ENCODE measurements at regions not wholly inside any gene's neighbourhood (a gene's known extent, or its start where the extent isn't known, plus 50 kb on each side); places are given as distances from the start of the nearest gene placed in this dataset.

DNA sequence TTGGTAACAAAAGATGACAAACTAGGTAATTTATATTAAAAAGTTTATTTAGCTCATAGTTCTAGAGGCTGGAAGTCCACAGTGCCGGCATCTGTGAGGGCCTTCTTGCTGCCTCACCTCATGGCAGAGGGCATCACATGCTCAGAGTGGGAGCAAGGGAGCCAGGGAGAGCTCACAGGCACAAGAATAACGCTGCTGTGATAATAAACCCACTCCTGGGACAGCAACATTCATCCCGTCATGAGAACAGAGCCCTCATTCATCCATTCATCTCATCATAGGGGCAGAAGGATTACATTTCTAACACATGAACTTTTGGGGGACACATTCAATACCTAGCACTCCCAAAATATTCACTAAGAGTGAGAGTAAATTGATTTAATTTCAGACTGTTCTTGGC is 170.6 kb upstream of the AKR1E2 start:
- intact Hi-C loops (cut with micrococcal nuclease; ENCODE audit: unreplicated experiment), result loop anchor here (5.0 to 10.0 kb wide), 4 partner anchors 263 to 1421 kb away; no protein-coding TSS in a partner anchor
- peaks cover 23% of the 10 kb centered on the region for H3K4me1 Mint-ChIP-seq (ENCODE audit: low read depth, unreplicated experiment)
- H3K36me3 Mint-ChIP-seq (ENCODE audit: insufficient read depth, unreplicated experiment), result peaks cover under 1% of the 10 kb centered on the region
- BruUV-seq (replicated peaks), result no TSS peak
- CTCF ChIA-PET, result interaction anchor here (0.9 to 1.2 kb wide), 2 partner anchors 9 to 108 kb away, joined by 3 read pairs; no protein-coding TSS in a partner anchor
- H3K27ac Mint-ChIP-seq (ENCODE audit: unreplicated experiment), result no peak overlapping the region
- H3K4me3 Mint-ChIP-seq (ENCODE audit: low read depth, unreplicated experiment), result no peak overlapping the region
- TF ChIP-seq, protein P1, sequence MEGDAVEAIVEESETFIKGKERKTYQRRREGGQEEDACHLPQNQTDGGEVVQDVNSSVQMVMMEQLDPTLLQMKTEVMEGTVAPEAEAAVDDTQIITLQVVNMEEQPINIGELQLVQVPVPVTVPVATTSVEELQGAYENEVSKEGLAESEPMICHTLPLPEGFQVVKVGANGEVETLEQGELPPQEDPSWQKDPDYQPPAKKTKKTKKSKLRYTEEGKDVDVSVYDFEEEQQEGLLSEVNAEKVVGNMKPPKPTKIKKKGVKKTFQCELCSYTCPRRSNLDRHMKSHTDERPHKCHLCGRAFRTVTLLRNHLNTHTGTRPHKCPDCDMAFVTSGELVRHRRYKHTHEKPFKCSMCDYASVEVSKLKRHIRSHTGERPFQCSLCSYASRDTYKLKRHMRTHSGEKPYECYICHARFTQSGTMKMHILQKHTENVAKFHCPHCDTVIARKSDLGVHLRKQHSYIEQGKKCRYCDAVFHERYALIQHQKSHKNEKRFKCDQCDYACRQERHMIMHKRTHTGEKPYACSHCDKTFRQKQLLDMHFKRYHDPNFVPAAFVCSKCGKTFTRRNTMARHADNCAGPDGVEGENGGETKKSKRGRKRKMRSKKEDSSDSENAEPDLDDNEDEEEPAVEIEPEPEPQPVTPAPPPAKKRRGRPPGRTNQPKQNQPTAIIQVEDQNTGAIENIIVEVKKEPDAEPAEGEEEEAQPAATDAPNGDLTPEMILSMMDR (IDR thresholded peaks at IDR 0.05; ENCODE audit: unreplicated experiment), result no peak
- H3K9me3 Mint-ChIP-seq (ENCODE audit: low read depth, unreplicated experiment), result no peaks in the 10 kb centered on the region
- DNase-seq, result no peak
- H3K27me3 Mint-ChIP-seq (ENCODE audit: unreplicated experiment), result no peaks in the 10 kb centered on the region

DNA sequence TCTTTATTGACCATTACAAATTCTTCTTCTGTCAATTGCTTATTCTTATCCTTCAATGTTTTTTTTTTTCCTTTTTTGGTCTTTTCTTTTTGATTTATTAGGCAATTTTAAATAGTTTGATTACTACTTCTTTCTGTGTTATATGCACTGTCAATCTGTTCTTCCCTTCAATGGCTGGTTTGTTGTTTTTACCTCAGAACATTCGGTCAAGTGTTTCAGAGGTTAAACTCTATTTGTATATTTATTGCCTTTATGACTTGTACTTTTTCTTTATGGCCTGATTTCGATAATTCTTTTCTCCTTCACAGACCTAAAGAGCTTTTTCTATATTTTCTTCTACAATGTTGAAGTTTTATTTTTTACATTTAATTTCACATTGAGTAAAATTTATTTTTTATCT is 171.5 kb upstream of the AKR1E2 start:
- intact Hi-C loops (cut with micrococcal nuclease; ENCODE audit: unreplicated experiment), result loop anchor here (10.0 kb wide), 3 partner anchors 300 to 1420 kb away; no protein-coding TSS in a partner anchor
- DNase-seq, result no peak
- Mint-ChIP-seq H3K9me3 (ENCODE audit: low read depth, unreplicated experiment) (no peaks in the 10 kb centered on the region), H3K4me1 (ENCODE audit: low read depth, unreplicated experiment) (peaks cover 24% of the 10 kb centered on the region), H3K27ac (ENCODE audit: unreplicated experiment) (no peak overlapping the region), H3K27me3 (ENCODE audit: unreplicated experiment) (no peaks in the 10 kb centered on the region), H3K4me3 (ENCODE audit: low read depth, unreplicated experiment) (no peak overlapping the region), H3K36me3 (ENCODE audit: insufficient read depth, unreplicated experiment) (peaks cover 5% of the 10 kb centered on the region)
- no TSS peak for BruUV-seq (replicated peaks)
- TF ChIP-seq, protein P1 (IDR thresholded peaks at IDR 0.05; ENCODE audit: unreplicated experiment), result no peak
- CTCF ChIA-PET, result interaction anchor here (1.2 kb wide), 1 partner anchor 109 kb away, joined by 3 read pairs; no protein-coding TSS in a partner anchor

DNA sequence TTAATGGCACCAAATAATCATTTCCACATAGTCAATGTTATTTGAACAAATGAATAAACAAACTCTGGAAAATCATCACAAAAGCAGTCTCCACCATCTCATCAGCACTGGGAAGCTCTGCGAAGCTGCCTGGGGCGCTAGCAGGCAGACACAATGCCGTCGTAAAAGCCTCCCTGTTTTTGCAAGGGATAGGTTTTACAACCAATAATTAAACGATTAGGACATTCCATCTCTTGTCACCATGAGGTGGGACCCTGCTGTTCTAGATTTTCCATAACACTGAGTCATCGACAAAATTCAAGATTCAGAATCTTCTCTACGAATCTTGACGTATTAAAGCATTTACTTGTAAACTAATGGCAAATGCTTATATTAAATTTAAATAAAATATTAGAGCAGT is 172.8 kb upstream of the AKR1E2 start:
- H3K27me3 Mint-ChIP-seq (ENCODE audit: unreplicated experiment), result no peaks in the 10 kb centered on the region
- CTCF ChIA-PET, result no interaction called here
- peaks cover 5% of the 10 kb centered on the region for H3K36me3 Mint-ChIP-seq (ENCODE audit: insufficient read depth, unreplicated experiment)
- no TSS peak for BruUV-seq (replicated peaks)
- intact Hi-C loops (cut with micrococcal nuclease; ENCODE audit: unreplicated experiment), result loop anchor here (10.0 kb wide), 3 partner anchors 298 to 1418 kb away; no protein-coding TSS in a partner anchor
- TF ChIP-seq, protein P1 (IDR thresholded peaks at IDR 0.05; ENCODE audit: unreplicated experiment), result no peak
- no peaks in the 10 kb centered on the region for H3K9me3 Mint-ChIP-seq (ENCODE audit: low read depth, unreplicated experiment)
- no peak for DNase-seq
- H3K4me3 Mint-ChIP-seq (ENCODE audit: low read depth, unreplicated experiment), result no peak overlapping the region
- H3K27ac Mint-ChIP-seq (ENCODE audit: unreplicated experiment), result no peak overlapping the region
- H3K4me1 Mint-ChIP-seq (ENCODE audit: low read depth, unreplicated experiment), result peaks cover 24% of the 10 kb centered on the region

DNA sequence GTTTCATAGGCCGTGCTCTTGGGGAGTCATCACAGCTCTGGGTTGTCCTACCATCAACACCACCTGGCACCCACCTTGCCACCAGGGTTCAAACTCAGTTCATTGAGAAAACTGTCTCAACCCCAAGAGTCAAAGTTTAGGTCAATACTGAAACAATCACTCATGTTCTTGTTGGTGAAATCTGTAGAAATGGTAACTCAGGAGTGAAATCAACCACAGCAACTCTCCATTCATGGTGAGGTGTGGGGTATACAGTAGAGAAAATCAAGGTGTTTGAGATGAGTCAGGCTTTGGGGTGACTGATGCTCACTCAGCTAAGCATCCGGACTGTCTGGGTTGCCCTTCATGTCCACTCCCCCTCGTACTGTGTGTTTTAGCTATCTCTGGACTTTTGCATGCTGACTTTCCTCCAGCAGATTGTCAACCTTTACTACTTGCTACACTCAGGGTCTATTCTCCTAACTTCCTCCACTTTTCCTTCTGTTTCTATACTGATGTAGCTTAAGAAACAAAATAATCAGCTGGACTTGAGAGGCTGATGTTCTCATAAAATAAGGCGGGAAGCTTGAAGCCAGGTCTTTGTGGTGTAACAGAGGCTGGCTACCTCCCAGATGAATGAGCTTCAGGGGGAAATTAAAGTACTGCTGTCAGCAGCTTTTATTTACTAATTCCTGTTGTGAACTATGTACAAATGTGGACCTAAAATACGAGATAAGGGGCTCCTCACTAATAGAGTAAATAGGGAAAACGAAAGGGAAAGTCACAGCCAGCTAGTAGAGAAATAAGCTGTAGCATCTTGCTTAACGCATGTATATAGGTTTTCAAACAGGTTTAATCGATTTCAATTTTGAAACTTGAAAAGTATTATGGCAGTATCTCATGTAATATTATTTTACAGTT is 173.6 kb upstream of the AKR1E2 start:
- DNase-seq, result no peak
- Mint-ChIP-seq H3K36me3 (ENCODE audit: insufficient read depth, unreplicated experiment) (peaks cover 5% of the 10 kb centered on the region), H3K4me1 (ENCODE audit: low read depth, unreplicated experiment) (peaks cover 24% of the 10 kb centered on the region), H3K27ac (ENCODE audit: unreplicated experiment) (no peak overlapping the region), H3K27me3 (ENCODE audit: unreplicated experiment) (no peaks in the 10 kb centered on the region), H3K9me3 (ENCODE audit: low read depth, unreplicated experiment) (no peaks in the 10 kb centered on the region), H3K4me3 (ENCODE audit: low read depth, unreplicated experiment) (no peak overlapping the region)
- TF ChIP-seq, protein P1 (IDR thresholded peaks at IDR 0.05; ENCODE audit: unreplicated experiment), result no peak
- intact Hi-C loops (cut with micrococcal nuclease; ENCODE audit: unreplicated experiment), result loop anchor here (10.0 kb wide), 3 partner anchors 298 to 1418 kb away; no protein-coding TSS in a partner anchor
- CTCF ChIA-PET, result no interaction called here
- no TSS peak for BruUV-seq (replicated peaks)

Measured in Calu3 (cell line).